ENCODE measurements at regions not wholly inside any gene's neighbourhood (a gene's known extent, or its start where the extent isn't known, plus 50 kb on each side); places are given as distances from the start of the nearest gene placed in this dataset.
"Not testable (repeated sequence)": the region's sequence is repeated elsewhere in the genome, so short reads cannot be mapped to it uniquely, and the experiment has no call there.

DNA sequence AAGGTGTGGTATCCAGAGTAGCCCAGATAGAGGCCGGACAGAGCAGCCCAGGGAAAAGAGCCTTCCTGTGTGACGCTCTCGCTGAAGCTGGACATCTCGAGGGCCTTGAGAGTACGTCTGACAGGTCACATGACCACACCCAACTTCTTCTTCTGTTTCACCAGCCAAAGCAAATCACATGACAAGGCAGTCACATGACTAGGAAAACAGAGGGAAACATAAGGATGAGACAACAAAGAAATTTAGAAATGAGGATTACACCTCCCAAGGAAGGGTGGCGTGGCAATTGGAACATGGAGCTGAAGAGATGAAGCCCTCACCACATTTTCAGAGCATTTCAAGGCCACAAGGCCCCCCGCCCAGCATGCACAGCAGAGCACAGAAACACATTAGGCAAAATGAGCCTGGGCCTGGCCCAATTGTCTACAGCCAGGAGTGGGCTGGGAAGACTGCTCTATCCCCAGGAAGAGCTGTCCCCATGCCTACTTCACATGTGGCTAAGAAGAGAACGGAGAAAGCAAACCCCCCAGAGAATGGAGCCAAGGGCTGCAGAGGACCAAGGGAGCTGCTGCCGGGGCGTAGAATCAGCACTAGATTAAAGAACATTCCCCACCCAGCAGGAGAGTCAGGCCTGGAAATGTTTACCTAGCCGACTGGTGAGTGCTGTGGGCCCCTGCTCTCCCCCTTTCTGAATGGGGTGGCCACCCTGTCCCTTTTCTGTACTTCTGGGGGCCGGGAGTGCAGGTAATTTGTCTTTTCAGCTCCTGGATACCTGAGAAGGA lies 305.1 kb downstream of the NPHP4 start:
- DNase-seq (ENCODE audit: low spot score): no peak

DNA sequence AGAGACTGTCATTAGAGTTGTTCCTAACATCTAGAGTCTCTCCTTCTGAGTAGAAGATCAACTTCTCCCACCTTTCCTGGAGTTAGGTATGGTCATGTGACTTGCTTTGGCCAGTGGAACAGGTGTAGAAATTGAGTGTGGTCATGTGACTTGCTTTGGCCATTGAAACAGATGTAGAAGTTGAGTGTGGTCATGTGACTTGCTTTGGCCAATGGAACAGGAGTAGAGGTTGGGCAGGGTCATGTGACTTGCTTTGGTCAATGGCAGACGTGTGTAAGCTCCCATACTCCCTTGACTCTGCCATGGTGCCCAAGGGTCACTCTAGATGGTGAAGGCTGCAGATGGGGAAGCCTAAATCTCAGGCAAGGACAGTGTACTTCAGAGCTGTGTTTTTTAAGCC lies 306.0 kb downstream of the NPHP4 start:
- peak; percentile 77 for DNase-seq (ENCODE audit: low spot score)

DNA sequence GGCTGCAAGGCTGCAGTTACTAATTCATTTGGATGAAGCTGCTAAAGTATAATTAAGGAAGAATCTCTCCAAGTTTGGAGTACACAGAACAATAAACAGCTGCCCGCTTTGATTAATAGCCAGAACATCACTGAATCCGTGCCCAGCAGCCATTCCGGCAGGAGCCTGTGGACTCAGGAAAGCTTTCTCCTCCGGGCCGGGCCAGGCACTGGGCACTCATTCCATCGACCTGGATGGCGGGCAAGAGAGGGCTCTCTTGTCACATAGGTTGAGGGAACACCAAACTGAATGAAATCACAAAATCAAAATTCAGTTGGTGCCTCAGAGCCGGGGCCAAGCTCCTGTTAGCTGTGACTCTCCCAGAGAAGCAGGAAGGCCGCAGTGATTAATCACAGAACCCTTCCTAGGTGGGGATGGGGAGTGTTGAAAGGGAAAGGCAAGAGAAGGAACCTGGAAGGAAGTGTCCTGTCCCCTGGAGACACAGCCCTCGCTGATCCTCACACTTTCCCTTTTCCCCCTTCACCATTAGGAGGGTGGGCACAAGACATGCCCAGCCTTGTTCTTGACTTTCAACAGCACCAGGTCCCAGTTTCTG lies 306.7 kb downstream of the NPHP4 start:
- DNase-seq (ENCODE audit: low spot score): no peak

DNA sequence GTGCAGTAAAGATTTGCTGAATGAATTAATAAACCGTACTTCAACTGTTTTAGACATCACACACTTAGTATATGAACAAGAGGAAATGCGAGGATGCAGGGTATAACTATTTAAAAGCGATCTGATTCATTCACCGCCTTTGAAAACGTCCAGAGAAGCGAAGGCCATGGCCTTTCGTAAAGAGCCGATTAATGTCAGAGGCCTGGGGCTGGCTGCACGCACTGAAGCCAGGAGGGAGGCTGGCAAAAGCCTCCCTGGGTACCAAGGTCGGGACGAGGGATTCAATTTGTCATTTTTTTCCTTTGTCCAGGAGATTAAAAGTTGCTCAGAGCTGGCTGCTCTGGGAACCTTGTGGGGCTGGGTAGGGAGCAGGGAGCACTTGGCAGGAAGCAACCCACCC lies 307.4 kb downstream of the NPHP4 start:
- DNase-seq (ENCODE audit: low spot score): no peak

DNA sequence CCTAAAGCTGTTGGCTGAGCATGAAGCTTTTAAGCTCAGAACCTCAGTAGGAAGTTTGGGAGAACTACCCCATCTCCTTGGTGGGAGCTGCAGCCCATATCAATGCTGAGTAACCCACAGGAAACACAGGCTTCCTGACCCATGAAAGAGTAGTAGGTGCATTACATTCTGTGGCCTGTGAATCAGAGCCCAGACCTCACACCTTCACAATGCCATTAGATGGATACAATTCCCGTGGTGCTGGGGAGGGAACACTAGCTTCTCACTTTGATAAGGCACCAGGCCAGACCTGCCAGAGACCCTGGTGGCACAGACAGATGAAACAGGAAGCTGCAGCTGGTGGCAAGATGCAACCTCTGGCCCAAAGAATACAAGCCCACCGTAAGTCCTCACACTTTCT lies 308.8 kb downstream of the NPHP4 start:
- no peak for DNase-seq (ENCODE audit: low spot score)

DNA sequence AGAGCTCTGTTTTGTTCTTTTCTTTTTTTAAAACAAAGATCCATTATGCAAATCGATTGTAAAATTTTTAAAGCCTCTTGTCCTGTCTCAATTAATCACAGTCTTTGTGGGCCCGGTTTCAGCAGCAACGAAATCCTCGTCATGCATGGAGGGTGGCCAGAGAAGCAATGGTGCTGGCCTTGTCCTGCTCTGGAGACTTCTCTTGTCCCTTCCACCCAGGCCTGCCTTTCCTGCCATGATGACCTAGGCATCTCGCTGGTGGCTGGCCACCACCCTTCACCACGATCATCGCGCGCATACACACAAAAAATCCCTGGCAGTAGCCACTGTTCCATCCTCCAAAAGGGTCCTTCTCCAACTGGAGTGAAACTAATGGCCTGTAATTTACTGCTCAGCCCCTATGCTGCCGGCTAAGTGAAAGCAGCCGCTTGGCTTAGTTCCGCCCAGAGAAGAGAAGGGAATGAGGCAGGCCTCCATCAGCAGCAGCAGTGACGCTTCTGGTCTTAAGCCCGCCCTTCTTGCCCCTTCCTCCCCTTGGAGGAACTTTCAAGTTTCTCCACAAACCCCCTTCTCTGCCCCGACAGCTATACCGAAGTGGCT lies 309.5 kb downstream of the NPHP4 start:
- no peak for DNase-seq (ENCODE audit: low spot score)

DNA sequence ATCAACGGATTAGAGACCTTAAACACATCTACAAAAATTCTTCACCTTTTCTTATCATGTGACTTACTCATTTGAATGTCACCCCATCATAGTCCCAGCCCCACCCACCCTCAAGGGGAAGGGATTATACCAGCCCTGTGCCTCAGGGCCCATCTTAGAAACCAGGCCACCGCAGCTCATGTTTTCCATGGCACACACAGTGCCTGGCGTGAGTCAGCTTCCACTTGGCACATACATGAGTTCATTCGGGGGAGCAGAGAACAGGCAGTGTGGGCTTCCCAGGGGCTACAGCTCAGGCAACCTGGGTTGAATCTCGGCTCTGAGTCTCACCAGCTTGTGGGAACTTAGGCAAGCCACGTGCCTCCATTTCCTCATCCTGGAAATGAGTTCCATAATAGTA lies 310.6 kb downstream of the NPHP4 start:
- DNase-seq (ENCODE audit: low spot score): no peak

DNA sequence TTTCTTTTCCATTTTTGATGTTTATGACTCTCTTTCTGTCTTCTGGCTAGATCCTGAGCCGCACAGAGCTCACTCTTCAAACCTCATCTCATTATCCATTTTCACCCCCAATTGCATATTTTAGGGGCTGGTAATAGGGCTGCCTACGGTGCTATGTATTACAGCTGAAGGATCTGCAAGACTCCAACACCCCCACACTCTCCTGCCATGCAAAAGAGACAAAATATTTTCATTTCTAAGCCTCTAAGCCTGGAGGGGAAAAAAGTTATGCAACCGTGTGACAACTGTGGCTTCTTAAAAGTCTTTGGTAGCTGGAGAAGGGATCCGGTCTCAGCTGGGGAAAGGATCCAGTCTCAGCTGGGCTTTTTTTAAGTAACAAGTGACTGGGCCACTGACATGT lies 311.6 kb downstream of the NPHP4 start:
- DNase-seq (ENCODE audit: low spot score): no peak

DNA sequence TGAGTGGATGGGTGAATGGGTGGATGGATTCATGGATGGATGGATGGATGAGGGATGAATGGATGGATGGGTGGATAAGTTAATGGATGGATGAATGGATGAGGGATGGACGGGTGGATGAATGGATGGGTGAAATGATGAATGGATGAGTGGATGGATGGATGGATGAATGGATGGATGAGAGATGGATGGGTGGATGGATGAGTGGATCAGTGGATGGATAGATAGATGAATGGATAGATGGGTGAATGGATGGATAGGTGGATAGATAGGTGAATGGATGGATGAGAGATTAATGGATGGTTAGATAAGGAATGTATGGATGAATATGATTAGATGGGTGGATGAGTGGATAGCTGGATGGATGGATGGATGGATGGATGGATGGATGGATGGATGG lies 313.5 kb downstream of the NPHP4 start:
- no peak for DNase-seq (ENCODE audit: low spot score)

DNA sequence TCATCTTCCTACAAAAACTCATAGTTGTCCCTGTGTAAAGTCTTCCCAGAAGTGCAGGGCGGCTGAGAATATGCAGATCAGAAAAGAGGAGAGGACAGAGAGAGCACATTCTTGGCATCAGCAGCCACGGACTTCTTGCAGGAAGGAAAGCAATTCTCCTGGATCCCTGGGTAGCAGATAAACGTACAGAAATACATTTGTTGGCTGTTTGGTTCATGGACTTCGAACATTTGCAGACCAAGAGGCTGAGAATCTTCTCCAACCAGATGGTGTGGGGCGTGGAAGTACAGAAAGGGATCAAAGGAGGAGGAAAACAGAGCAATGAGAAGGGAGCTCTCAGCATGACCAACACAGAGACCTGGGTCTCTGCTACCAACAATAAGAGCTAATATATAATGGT lies 319.9 kb downstream of the NPHP4 start:
- not testable (repeated sequence) for DNase-seq (ENCODE audit: low spot score)

DNA sequence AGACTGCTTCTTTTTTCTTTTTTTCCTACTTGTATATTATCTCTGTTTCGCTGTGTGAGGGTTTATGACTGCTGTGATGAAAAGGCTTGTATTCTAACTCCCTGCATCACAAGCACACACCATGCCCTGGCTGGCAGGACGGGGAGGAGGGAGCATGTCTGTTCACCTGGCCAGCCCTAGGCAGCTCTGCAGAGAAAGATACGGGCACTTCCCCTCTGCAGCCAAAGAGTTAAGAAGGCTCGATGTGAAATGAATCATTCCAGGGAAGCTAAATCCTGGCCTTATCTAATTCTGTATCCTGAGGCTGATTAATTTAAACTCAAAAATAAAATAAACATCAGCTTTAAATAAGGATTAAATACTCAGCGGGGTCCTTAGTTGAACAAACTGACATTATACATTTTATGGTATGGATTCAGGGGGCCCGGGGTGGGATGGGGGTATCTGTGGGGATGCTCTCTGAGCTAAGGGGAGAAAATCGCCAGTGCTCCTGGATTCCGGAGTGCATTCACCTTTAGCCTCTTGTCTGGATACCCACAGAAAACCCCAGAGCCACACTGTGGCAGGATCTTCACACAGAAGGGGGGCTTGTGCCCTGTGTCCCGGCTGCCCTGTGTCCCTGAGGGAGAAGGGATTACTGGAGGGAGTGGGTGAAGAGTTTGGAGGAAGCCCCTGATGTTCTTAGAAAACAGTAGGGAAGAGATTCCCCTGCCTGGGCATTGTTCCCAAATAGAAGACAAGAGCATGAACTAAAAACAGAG lies 321.5 kb downstream of the NPHP4 start:
- no peak for DNase-seq (ENCODE audit: low spot score)

DNA sequence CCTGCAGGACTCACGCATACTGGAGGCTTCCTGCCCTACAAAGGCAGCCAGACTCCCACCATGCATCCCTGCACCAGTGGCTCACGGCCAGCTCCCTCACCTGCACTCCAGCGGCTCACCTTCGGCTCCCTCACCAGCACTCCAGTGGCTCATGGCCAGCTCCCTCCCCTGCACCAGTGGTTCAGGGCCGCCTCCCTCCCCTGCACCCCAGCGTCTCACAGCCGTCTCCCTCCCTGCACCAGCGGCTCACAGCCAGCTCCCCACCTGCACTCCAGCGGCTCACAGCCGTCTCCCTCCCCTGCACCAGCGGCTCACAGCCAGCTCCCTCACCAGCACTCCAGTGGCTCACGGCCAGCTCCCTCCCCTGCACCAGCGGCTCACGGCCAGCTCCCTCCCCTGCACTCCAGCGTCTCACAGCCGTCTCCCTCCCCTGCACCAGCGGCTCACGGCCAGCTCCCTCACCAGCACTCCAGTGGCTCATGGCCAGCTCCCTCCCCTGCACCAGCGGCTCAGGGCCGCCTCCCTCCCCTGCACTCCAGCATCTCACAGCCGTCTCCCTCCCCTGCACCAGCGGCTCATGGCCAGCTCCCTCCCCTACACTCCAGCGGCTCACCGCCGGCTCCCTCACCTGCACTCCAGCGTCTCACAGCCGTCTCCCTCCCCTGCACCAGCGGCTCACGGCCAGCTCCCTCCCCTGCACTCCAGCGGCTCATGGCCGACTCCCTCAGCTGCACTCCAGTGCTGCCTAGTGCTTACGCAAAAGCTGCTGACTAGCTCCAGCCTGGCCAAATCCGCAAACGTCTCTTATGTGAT lies 324.5 kb downstream of the NPHP4 start:
- no peak for DNase-seq (ENCODE audit: low spot score)

DNA sequence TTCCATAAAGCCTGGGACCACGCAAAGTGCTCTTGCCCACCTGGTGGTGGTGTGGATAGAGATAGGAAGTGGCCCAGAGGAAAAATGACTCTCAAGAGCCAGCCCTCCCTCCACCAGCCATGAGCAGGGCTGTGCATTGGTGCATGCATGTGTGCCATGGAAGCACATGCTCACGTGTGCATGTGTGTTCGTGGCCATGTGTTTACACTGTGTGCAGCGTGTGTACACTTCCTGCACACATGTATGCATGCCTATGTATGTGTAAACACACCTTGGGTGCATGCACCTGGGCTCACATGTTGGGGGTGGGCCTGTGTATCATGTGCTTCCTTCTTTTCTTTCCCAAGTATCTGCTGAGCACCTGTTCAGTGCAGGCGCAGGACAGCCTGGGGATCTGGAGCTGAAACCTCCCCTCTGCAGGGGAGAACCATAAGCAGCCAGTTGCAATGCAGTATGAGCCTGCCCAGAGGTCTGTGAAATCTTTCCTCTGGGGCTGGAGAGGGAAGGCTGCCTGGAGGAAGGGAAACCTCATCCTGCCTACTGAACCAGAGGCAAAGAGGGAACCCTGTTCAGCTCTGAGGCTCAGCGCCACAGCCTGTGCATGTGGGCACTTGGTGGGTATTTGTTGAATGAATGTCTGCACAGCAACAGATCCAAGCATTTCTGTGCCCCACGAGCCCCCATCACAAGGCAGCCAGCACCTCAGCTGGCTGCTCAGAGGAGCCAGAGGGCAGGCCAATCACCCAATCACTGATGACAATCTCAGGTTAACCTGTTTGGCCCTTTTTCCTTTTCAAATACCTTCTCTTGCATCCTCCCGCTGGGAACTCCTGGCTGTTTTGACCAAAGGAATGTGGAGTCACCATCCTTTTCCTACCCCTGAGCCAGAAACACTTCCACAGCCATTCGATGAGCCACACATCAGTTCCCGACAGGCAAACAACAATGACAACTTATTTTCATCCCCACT lies 327.0 kb downstream of the NPHP4 start:
- DNase-seq (ENCODE audit: low spot score): no peak

DNA sequence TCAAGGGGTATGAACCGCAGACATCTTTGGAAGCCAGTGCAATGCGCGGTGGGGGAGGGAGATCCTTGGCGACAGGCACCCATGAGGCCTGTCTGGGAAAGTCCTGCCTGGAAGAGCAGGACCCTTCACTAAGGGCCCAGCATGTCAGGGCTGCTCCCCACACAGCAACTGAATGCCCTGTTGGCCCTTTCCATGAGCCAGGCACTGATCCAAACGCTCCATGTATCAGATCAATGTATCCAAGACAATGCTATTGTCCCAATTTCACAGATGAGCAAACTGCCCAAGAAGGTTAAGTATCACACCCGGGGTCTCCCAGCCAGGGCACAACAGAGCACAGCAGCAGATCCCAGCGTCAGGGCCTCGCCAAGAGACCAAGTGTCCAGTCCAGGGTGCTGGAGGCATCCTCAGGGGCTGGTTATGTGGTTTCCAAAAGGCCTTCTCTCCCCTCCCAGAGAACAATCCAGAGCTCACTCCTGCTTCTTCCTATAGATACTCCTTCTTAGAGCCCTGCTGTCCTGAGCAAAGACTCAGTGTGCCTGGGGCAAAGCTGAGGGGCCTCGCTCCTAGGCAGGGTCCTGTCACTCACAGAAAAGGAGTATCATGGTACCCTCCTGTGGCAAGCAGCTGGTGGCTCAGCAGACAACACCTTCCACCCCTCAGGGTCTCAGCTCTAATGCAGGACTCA lies 328.0 kb downstream of the NPHP4 start:
- DNase-seq (ENCODE audit: low spot score): no peak

DNA sequence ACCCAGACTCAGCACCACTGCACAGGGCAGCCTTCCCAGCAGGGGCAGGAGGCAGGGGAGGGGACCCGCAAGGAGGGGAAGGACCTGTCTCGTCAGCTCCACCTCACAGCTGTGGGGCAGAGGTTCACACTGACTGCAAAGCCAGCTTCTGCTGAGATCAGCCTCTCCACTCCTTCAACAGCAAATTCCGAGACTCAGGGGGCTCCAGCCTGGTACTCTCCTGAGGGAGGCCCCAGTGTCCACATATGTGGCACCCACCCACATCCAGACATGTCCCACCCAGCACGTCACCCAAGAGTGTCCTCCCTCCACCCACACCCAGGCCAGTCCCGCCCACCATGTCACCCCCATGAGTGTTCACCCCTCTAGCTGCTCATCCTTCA lies 329.5 kb downstream of the NPHP4 start:
- DNase-seq (ENCODE audit: low spot score): no peak

DNA sequence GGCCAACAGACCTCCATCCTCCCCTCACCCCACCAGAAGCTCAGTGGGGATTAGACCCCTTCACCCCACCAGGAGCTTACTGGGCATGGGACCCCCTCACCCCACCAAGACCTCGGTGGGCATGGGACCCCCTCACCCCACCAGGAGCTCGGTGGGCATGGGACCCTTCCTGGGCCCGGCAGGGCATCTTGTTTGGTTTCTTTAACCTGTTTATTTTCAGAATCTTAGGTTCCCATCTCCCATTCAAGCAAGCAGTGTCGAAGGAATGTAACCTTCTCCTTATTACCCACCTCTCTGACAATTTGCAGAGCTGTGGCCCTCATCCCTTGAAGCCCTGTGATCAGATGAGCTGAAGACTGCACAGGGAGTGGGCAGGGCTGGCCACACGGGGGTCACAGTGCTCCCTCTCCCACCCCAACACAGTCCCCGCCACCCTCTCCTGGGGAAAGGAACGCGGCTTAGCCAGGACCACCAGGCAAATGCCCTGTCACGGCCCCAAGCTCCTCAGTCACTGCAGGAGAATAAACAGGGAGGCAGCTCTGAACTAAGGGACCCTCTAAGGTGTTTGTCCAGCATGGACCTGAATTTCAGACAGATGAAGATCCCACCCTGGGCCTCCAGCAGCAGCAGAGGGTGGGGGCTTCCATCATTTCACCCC lies 330.0 kb downstream of the NPHP4 start:
- DNase-seq (ENCODE audit: low spot score): no peak

DNA sequence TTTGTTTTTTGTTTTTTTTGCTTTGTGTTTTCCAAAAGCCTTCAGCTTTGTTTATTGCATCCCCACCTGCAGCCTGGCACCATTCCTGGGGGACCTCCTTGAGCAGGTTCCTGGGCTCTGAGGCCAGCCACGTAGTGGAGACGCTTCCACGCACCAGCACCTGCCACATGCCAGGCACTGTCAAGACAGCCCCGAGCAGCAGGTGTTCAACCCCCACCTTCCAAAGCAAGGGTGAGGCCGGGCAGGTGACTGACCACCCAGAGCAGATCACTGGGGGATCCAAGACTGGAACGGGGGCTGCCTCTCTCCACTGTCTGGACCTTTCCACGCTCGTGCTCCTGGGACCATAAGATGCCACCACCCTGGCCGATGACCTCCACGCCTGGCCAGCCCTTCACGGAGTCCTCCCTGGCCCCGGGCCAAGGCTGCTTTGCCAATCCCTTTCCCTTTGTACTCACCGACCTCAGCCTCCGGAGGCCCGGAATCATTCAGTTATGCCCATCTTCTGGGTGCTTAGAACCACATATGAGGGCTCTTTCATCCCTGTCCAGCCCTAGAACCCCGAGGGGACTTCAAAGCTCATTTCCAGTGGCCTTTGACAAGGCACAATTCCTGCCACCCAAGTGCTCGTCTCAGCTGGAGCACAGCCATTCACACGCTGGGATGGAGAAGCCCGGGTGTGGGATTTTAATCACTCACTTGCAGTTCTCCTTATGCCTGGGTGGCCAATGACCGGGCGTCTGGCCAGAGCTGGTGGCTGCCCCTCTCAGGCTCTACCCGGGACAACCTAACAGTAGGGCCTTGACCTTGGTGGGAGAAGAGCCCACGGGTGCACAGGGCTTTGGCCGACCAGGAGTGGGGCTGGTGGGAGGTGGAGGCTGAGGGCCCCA lies 330.8 kb downstream of the NPHP4 start:
- no peak for DNase-seq (ENCODE audit: low spot score)

DNA sequence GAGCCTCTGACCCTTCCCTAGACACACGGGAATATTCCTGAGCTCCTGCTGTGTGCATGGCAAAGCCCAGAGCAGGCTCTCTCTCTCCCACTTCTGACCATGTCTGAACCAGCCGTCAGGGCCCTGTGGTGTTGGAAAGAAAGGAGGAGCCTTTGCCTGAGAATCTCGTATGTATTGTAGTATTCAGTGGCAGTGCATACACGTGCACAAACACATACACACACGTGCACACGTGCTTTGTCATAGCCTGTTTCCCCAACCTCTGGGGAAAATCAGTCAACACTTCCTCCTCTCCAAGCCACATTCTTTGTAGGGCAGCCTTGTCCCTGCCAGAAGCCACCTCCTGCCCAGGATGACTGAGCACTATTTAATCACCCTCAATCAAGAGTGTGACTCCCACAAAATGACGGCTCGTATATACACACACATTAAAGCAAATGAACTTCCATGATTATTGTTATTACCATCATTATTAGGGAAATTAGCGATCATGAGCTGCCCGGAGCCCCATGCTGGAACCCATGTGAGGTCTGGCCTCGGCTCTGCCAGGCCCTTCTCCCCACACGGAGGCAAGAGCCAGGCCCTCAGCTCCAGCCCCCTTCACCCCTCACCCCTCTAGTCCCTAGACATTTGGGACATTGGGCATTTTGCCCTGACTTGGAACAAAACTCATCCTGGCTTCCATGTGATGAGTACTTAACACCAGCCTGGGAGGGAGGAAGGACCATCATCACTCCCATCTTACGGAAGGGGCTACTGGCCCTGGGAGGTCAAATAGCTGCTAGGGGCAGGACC lies 331.9 kb downstream of the NPHP4 start:
- no peak for DNase-seq (ENCODE audit: low spot score)

Data from NAMALWA (cell line).